HFFc6 (cell line): ENCODE measurements at regions not wholly inside any gene's neighbourhood (a gene's known extent, or its start where the extent isn't known, plus 50 kb on each side); places are given as distances from the start of the nearest gene placed in this dataset.
A peak's percentile ranks its signal among the peaks of the same experiment; 100 is the strongest.

Experiments
- DNase-seq: peaks from one replicate; pipeline ENCODE4 v3.0.0-alpha.2; 2018
- H3K27ac Mint-ChIP-seq: 2 replicates; pipeline ENCODE4 v1.8.0; 2020; ENCODE audit warnings: mild to moderate bottlenecking, mixed read lengths
- H3K27me3 Mint-ChIP-seq: 2 replicates; pipeline ENCODE4 v1.8.0; 2021; ENCODE audit warnings: mild to moderate bottlenecking, moderate library complexity, mixed read lengths; ENCODE audit not compliant: insufficient read depth
- H3K36me3 Mint-ChIP-seq: 2 replicates; pipeline ENCODE4 v1.8.0; 2021; ENCODE audit warnings: low read depth, mixed read lengths
- H3K4me1 Mint-ChIP-seq: 2 replicates; pipeline ENCODE4 v1.8.0; 2020; ENCODE audit warnings: low read depth, mixed read lengths
- H3K4me3 Mint-ChIP-seq: 2 replicates; pipeline ENCODE4 v1.8.0; 2020; ENCODE audit warnings: mild to moderate bottlenecking, moderate library complexity, mixed read lengths
- H3K9me3 Mint-ChIP-seq: 2 replicates; pipeline ENCODE4 v1.8.0; 2020; ENCODE audit warnings: mild to moderate bottlenecking, mixed read lengths
- TF ChIP-seq, protein P1 (sequence below): fragments of 200-600 bp; sonication (generic); IDR thresholded peaks from 2 replicates; pipeline ENCODE4 v1.5.0; 2021; ENCODE audit warnings: antibody characterized with exemption, mild to moderate bottlenecking

DNA sequence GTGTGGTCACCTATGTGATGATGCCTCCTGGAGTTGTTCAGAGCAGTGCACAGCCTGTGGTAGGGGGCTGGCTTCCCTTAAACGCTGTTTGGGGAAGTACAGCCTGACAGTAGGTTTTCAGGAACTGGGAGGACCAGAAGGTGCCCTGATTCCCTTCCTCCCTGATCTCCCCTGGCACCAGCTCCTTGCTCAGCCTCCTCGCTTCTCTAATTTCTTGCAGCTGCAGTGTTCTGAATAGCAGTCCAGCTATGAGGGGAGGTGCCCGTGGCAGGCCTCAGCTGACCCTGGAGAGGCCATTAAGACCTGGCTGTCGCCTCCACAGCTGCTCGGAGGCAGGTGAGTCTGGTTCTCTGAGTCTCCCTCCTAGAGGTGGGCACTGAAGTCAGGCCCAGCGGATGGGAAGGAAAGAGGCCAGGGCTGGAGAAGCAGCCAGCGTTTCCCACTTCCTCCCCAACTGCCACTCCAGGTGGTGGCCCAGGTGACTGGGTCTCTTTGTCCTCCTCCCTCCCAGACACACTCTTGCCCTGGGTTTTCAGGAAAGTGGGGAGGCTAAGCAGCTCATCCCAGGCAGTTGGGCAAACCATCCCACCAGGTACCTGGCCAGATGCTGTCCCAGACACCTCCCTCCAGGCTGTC, 52.0 kb upstream of the RPL11 start:
- no peak for DNase-seq
- TF ChIP-seq, protein P1, sequence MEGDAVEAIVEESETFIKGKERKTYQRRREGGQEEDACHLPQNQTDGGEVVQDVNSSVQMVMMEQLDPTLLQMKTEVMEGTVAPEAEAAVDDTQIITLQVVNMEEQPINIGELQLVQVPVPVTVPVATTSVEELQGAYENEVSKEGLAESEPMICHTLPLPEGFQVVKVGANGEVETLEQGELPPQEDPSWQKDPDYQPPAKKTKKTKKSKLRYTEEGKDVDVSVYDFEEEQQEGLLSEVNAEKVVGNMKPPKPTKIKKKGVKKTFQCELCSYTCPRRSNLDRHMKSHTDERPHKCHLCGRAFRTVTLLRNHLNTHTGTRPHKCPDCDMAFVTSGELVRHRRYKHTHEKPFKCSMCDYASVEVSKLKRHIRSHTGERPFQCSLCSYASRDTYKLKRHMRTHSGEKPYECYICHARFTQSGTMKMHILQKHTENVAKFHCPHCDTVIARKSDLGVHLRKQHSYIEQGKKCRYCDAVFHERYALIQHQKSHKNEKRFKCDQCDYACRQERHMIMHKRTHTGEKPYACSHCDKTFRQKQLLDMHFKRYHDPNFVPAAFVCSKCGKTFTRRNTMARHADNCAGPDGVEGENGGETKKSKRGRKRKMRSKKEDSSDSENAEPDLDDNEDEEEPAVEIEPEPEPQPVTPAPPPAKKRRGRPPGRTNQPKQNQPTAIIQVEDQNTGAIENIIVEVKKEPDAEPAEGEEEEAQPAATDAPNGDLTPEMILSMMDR = no peak
- no peak overlapping the region for H3K27ac Mint-ChIP-seq
- H3K36me3 Mint-ChIP-seq = peaks cover under 1% of the 10 kb centered on the region; the same call in 1 of the 2 replicates
- H3K4me3 Mint-ChIP-seq = no peak overlapping the region
- peaks cover 9% of the 10 kb centered on the region for H3K27me3 Mint-ChIP-seq
- no peaks in the 10 kb centered on the region for H3K9me3 Mint-ChIP-seq
- H3K4me1 Mint-ChIP-seq = peaks cover 42% of the 10 kb centered on the region

DNA sequence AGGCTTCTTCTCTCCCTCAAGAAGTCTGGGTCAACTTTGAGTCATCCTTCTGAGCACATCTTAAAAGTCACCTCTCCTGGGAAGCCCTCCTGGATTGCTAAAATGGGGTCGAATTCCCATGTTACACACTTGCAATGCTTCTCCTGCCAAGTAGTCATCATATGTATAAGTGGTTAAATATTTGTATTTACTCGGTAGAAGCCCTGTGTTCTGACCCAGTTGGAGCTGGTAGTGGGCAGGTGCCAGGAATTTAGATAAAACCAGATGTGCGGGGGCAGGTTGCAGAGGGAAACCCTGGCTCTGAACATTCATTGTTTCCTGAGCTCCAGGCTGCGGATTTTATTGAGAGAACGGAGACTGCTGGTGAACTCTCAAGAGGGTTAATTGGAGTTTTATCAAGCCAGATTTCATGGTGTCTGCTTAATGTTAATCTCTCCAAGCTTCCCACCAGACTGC, 52.8 kb upstream of the RPL11 start:
- no peak overlapping the region for H3K4me3 Mint-ChIP-seq
- TF ChIP-seq, protein P1 = no peak
- H3K36me3 Mint-ChIP-seq = no peaks in the 10 kb centered on the region
- peaks cover 3% of the 10 kb centered on the region; the same call in 1 of the 2 replicates for H3K27me3 Mint-ChIP-seq
- peaks cover 48% of the 10 kb centered on the region for H3K4me1 Mint-ChIP-seq
- no peaks in the 10 kb centered on the region for H3K9me3 Mint-ChIP-seq
- no peak for DNase-seq
- no peak overlapping the region for H3K27ac Mint-ChIP-seq

DNA sequence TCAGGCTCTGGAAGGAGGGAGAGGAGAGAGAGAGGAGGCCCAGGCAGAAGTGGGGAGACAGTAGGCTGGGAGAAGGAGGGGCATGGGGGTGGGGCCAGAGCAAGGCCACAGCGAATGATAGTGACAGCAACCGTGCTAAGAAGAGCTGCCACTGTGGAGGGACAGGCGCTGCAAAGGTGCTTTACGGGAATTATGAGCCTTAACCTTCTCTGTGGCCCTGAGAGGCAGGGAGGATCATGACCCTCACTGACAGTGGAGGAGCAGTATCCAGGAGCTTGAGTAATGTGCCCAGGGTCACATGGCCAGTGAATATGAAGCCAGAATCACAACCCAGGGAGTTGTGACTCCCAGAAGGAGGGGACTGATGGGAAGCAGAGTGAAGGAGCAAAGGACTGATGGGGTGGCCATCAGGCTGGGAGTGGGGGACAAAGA, 53.4 kb upstream of the RPL11 start:
- H3K36me3 Mint-ChIP-seq = no peaks in the 10 kb centered on the region
- H3K27me3 Mint-ChIP-seq = 0 out of 2 replicates have a peak, but pooled peaks cover 3% of the 10 kb centered on the region
- no peak for DNase-seq
- no peak overlapping the region for H3K27ac Mint-ChIP-seq
- H3K4me3 Mint-ChIP-seq = no peak overlapping the region
- TF ChIP-seq, protein P1 = no peak
- no peaks in the 10 kb centered on the region for H3K9me3 Mint-ChIP-seq
- H3K4me1 Mint-ChIP-seq = peaks cover 48% of the 10 kb centered on the region

DNA sequence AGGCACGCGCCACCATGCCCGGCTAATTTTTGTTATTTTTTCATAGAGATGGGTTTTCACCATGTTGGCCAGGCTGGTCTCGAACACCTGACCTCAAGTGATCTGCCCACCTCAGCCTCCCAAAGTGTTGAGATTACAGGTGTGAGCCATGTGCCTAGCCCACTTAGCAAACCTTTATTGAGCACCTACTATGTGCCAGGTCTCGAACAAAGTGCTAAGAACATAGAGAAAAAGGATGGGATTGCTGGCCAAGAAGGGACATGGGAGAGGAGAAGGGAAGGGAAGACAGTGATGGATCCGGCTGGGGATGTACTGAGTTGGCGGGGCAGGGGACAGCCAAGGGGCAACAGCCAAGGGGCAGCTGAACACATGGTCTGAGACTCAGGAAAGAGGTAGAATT, 55.6 kb upstream of the RPL11 start:
- H3K27me3 Mint-ChIP-seq = no peaks in the 10 kb centered on the region
- peak overlapping the region; percentile 98 for H3K27ac Mint-ChIP-seq
- no peaks in the 10 kb centered on the region for H3K36me3 Mint-ChIP-seq

DNA sequence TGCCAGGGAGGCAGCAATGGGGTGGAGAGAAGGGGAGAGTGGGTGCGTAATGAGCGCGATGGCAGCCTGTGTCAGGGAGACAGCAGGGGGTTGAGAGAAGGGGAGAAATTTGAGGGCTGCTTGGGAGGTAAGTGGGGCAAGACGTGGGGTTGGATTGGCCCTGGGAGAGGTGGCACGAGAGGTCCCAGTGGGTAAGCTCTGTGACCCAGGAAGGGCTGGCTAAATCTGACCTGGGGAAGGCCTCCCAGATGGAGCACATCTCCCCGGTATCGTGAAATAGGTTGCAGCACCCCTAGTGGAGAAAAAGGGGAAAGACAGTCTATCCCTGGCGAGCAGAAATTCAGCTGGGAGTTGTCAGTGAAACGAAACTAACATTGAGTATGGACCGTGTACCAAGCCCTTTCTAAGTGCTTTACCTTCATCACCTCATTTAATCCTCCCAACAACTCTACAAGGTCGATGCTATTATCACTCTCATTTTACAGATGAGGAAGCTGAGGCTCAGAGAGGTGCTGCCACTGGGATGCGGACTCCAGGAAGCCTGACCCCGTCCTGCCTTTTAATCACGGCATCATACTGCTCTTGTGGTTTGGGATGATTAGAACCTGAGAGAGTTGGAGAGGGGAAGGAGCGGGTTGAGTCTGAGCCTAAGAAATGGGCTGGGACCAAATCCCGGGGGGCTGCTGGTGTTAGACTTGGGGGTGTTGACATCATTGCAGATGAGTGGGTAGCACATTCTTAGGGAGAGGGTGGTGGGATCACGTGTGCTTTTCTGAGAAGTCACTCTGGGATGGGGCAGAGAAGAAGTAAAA, 56.6 kb upstream of the RPL11 start:
- peak; percentile 73 for DNase-seq
- Mint-ChIP-seq H3K4me3 (peak overlapping the region; percentile 91), H3K36me3 (no peaks in the 10 kb centered on the region), H3K9me3 (no peaks in the 10 kb centered on the region), H3K4me1 (peaks cover 48% of the 10 kb centered on the region), H3K27me3 (no peaks in the 10 kb centered on the region), H3K27ac (peak overlapping the region; percentile 98)
- TF ChIP-seq, protein P1 = peak; percentile 97

More for the DNA sequence above, 55.6 kb upstream of the RPL11 start:
- TF ChIP-seq, protein P1 = no peak
- Mint-ChIP-seq H3K4me1 (peaks cover 48% of the 10 kb centered on the region), H3K4me3 (peak overlapping the region; percentile 46), H3K9me3 (no peaks in the 10 kb centered on the region)
- no peak for DNase-seq
